OCI-M2 (cell line): ENCODE measurements at regions not wholly inside any gene's neighbourhood (a gene's known extent, or its start where the extent isn't known, plus 50 kb on each side); places are given as distances from the start of the nearest gene placed in this dataset.

ENCODE experiments used
- DNase-seq: peaks from one replicate; lab custom pipeline; 2025; ENCODE audit not compliant: unreplicated experiment; lab: John Stamatoyannopoulos, UW

DNA sequence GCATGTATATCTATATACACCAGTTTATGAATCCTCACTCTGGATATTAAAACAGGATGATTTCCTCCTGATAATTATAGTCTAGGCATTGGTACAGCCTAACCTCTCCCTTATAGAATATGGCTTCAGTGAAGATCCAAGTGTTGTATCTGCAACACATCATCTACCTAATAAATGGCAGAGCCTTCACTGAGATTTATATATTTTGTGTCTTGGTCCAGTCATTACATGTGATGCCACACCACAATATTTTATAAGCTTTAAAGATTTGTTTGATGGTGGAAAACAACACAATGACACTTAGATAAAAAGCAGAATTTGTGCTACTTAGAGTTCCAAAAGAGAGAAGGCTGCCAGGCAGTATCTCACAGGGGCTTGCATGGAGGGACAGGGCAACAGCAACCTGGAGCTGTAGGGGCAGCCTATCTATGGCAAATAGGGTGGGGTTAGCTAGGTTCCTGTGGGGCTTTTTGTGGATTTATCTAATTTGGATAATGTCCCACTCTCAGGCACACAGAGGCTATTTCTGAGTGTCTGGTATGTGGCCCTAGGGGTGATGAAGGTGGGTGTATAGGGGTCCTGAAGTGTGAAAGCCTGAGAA lies 1736.7 kb upstream of the PRR20A start:
- DNase-seq: no peak

DNA sequence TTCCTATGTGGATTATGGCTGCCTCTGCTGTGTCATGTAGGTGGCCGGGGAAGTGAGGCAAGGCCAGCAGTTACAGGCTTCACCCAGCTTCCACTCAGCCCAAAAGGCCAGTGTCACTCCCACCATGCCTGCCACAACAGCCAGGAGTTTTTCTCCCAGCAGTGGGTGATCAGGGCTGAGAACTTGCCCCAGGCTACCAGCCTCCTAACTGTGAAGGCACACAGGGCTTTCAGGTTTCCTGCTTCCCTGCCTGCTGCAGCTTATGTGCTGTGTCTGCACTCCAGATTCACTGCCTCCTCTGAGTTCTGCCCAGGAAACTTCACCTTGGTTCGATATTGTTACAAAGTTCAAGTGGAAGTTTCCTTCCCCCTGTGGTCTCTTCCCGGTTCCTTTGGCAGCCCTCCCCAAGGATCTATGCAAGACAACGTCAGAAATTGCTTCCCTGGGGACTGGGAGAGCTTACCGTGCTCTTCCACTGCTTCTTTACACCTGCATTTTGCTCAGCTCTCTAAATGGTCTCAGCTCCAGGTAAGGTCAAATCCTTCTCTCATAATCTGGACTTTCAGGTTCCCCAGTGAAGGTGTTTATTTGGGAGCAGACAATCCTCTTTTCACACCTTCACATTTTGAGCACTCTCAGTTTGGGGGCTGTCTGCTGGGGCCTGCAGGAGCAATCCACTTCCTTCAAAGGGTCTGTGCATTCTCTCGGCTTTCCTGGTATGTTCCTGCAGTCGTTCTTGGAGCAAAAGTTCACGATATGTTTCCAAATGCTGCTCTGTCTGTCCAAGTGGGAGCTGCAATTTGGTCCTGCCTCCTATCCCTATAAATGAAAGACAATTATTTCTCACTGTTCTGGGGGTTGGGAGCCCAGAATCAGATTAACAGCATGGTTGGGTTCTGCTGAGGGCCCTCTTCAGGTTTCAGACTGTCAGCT lies 1730.1 kb upstream of the PRR20A start:
- DNase-seq: no peak

GRCh38 chr13:55418095-55418494 lies 1722.6 kb upstream of the PRR20A start:
- DNase-seq: no peak

DNA sequence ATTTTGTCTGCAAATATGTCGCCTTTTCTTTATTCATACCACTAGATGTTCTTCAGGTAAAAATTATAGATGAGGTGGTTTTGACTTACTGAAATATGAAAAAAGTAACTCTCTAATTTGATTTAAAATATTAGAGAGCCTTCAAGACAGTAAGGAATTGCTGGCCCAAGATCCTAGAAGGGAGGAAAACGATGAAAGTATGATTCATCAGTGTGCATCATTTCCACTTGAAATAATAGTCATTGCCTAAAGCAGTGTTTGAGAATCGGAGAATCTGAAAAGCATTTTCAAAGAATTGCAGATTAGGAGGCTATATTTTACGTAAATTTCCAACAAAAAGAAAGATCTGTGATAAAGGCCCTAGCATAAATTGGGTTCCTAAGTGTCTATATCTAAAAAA lies 1707.9 kb upstream of the PRR20A start:
- no peak for DNase-seq

DNA sequence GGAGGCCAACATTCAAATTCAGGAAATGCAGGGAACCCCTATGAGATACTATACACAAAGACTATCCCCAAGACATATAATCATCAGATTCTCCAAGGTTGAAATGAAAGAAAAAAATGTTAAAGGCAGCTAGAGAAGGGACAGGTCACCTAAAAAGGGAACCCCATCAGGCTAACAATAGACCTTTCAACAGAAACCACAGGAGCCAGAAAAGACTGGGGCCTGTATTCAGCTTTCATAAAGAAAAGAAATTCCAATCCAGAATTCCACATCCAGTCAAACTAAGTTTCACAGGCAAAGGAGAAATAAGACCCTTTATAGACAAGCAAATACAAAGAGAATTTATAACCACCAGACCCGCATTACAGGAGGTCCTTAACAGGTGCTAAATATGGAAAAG lies 1703.6 kb upstream of the PRR20A start:
- no peak for DNase-seq

DNA sequence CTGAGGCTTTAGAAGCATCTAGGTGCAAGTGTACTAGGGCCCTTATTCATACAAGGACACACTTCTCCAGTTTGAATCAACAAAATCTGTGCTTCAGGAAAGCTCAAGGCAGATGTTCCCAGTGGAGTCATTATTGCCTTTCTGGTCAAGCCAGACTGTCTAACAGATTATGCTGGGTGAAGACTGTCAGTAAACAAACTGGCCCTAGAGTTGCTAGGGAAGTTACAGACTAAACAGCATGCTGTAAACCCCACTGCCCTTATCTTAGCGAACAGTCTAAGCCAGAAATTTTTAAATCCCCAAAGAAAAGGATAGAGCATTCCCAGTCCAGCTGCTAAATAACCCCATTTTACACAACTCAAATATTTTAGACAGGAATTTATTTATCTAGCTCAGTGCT lies 1701.3 kb upstream of the PRR20A start:
- peak; percentile 15 for DNase-seq

GRCh38 chr13:55440465-55441085 lies 1700.1 kb upstream of the PRR20A start:
- no peak for DNase-seq

DNA sequence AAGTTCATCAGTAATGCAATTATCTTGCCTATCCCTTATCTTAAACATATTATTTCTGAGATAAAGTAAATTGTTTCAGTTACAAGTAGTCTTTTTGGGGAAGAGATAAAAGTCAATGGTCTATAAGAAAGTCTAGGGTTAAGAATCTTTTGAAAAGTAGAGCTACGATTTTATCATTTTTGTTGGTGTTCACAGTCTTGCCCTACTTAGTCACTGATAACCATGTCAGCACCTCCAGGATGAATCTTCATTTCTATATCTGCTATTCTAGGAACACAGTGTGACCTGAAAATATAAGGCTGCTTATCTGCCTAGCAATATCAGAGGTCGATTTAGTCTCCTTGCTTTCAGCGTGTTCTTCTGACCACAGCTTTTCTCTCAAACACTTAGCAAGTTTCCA lies 1676.5 kb upstream of the PRR20A start:
- no peak for DNase-seq

DNA sequence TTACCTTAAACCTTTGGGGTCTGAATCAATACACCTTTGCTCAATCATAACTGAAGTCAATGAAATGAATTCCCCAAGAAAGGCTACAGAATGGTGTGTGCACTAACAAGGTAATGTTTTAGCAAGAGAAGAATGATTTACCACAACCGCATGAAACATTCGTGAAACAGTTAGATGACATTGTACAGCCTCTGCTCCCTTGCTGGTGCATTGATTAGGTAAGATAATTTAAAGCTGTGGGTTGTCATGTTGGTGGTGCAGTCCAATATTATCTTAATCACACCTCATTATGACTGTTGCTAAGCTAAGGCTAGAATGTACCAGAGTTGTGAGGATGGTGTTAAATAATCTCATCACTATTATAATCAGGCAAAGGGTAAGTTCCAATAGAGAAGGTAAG lies 1673.2 kb upstream of the PRR20A start:
- DNase-seq: no peak

DNA sequence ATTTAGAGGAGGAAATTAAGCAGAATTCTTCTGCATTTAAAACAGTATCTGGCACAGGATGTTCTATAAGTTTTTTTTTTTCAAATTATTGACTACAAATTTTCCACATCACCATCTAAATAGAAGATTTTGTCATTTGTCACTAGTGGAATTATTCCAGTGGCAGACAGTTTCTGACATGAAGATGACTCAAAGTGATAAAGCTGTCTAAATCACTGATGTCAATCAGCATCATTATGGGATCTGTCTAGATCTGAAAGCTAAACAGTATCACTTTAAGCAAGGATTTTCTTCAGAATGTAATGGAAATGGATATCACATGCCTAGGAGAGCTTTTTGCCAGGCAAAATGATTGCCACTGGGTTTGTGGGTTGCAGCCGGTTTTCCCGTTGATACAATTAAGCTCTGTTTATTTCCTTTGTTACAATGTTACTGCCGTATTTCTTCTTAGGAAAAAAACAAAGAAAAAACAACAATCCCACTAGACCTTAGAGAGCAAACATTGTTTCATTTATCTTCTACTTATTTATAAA lies 1657.0 kb upstream of the PRR20A start:
- DNase-seq: no peak

DNA sequence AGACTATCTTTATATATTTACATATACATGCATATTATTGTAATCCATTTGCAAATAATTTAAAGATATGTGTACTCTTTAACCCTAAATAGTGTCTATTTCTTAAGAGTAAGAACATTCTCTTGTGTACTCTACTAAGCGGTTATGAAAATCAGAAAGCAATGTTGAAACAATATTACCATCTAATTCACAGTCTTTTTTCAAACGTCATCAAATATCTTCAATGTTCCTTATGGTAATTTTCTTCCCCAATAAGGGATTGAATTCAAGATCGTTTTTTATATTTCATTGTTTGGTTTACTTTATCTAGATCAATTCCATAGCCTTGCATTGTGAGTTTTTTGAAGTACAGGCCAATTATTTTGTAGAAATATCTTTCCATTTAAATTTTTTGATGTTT lies 1647.4 kb upstream of the PRR20A start:
- DNase-seq: no peak

- DNase-seq: no peak
Measured at GRCh38 chr13:55497486-55497885, 1643.2 kb upstream of the PRR20A start.

DNA sequence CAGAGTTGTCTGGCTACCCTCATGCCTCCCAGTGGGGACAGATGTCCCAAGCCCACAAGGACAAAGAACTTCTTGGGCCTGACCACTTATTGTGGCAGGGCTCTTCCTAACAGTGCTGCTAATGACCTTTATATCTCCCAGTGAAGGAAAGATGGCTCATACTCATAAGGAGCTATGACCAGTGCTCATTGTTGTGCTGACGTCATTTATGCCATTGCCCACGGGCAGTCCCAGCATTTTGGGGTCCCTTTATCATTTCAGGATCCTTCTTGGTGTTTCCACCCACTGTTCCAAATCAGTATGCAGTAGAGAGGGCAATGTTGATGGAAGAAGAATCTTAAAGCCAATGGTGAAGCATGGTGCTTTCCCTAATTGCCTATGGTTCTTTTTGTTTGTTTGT lies 1640.0 kb upstream of the PRR20A start:
- no peak for DNase-seq

- no peak for DNase-seq
Measured at GRCh38 chr13:55516610-55517009, 1624.1 kb upstream of the PRR20A start.

DNA sequence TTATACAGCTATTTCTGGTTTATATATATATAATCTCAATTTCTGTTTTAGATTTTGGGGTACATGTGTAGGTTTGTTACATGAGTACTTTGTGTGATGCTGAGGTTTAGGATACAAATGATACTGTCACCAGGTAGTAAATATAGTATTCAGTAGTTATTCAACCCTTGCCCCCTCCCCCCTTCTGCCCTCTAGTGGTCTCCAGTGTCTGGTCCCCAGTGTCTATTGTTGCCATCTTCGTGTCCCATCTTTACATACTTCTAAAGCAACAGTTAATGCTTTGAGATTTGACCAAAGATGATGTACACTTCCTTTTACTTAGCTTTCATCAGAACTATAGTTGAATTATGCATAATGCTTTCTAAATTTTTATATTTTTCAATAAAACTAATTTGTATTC lies 1623.4 kb upstream of the PRR20A start:
- no peak for DNase-seq

DNA sequence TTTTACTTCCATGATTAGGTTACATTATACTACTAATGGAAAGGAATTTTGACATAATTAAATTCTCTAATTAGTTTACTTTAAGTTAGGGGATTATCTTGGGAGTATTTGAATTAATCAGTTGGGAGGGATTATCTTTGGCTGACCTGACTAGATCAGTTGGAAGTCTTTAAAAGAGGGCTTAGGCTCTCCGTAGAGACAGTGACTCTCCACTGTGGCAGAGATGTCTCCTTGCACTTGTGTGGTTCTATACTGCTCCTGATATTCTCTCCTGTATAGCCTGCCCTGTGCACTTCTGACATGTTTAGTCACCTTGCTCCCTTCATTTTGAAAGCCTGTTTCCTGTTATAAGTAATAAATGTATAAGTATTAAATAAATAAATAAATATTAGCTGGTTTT lies 1612.3 kb upstream of the PRR20A start:
- no peak for DNase-seq

- DNase-seq: no peak
Measured at GRCh38 chr13:55534306-55534705, 1606.4 kb upstream of the PRR20A start.

GRCh38 chr13:55538424-55538823 lies 1602.3 kb upstream of the PRR20A start:
- no peak for DNase-seq

DNA sequence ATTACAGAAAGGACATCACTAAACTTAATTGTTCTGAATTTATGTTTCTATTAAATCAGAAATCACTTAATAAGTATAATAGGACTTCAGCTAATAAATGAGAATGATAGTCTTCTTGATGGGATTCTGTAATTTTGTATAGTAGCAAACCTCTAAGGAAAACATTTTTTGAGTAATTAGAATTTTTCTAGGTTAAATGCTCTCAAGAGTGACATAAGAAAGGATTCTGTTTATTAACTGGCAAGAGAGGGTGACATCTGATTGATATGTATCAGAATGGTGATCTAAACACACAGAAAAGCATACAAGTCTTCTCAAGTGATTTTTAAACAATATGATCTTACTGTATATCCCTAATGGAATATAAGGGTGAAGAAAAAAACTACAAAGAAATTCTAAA lies 1597.7 kb upstream of the PRR20A start:
- DNase-seq: no peak

DNA sequence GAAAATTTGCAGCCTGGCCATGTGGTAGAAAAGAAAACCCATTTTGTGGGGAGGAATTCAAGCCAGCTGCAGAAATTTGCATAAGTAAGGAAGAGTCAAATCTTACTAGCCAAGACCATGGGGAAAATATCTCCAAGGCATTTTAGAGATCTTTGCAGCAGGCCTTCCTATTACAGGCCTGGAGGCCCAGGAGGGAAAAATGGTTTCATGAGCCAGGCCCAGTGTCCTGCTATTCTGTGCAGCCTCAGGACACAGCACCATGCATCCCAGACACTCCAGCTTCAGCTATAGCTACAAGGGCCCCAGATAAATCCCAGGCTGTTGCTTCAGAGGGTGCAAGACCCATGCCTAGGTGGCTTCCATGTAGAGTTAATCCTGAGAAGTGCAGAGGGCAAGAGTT lies 1590.1 kb upstream of the PRR20A start:
- no peak for DNase-seq

DNA sequence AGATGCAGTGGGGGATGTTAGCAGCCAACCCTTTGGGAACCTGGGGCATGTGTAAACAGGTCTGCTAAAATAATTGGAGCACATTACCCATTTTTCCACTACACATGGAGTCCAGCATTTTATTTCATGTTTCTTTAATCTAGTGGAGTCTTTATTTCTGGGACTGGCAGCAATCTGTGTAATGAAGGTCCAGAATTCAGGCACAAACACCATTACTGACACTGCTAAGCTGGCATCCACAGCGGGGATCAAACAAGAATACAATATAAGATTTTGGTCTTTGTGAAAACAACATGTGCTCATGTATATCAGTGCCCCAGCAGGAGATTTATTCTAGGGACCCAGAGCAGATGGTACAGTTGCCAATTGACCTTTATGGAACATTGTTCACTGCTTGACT lies 1587.0 kb upstream of the PRR20A start:
- no peak for DNase-seq

DNA sequence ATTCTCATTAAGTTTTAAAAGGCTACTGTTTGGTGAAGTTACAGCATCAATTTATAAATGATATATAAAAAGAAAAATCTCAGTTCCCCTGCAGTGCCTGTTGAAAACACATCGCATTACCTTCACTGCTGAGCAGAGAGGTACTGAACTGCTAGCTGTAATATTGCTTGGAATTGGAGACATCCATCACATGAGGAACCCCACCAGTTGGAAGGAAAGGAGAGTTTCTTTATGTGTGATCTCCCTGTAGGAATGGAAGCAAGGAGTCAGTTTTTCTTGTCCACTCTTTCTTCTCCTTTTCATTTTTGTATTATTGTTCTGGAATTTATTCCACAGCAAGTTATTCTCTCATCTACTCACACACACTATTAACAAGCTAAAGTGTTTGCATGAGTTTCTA lies 1586.0 kb upstream of the PRR20A start:
- no peak for DNase-seq
